CD4-positive, alpha-beta T cell treated with Interleukin-2 at 100 ng/mL for 4 hours (primary cell): ENCODE measurements at regions not wholly inside any gene's neighbourhood (a gene's known extent, or its start where the extent isn't known, plus 50 kb on each side); places are given as distances from the start of the nearest gene placed in this dataset.
A peak's percentile ranks its signal among the peaks of the same experiment; 100 is the strongest.

Experiments
- DNase-seq: peaks from one replicate; pipeline ENCODE4 v3.0.0-alpha.2; 2020; ENCODE audit warnings: low spot score

GRCh38 chr4:116438417-116438816 lies 647.0 kb downstream of the TRAM1L1 start:
- DNase-seq = no peak

GRCh38 chr4:116427666-116428065 lies 657.7 kb downstream of the TRAM1L1 start:
- DNase-seq = no peak

DNA sequence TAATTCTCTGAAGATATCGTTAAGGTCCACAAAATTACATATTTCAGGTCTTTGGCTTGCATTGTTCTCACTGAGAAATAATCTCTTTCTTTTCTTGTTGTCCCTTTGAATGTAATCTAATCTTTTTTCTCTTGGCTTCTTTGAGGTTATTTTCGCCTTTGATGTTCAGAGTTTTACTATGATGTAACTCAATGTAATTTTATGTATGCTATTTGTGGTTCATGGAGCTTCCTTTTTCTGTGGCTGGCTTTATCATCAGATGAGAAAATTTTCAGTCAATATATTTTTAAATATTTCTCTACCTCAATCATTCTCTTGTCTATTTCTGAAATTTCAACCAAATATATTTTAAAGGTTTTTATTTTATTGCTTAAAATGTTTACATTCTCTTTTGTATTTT lies 672.2 kb downstream of the TRAM1L1 start:
- DNase-seq = no peak

DNA sequence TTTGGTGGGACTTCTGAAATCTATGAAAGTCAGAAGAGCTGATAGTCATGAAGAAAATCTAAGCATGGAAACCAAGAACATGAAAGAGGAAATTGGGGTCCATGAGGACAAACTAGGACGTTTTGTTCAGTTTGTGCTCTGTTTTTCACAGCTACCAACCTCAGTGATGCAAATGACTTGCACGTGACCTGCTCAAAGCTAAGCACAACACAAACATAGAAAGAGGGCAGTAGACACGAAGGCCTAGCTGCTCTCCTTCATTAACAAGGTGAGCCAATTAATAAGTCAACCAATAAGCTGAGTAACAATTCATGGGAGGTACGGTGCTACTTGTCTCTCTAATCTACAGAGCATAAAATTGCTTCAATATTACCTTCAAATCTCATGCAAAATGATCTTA lies 684.1 kb downstream of the TRAM1L1 start:
- DNase-seq = no peak

- no peak for DNase-seq
Measured at GRCh38 chr4:116400480-116400879, 684.9 kb downstream of the TRAM1L1 start.

DNA sequence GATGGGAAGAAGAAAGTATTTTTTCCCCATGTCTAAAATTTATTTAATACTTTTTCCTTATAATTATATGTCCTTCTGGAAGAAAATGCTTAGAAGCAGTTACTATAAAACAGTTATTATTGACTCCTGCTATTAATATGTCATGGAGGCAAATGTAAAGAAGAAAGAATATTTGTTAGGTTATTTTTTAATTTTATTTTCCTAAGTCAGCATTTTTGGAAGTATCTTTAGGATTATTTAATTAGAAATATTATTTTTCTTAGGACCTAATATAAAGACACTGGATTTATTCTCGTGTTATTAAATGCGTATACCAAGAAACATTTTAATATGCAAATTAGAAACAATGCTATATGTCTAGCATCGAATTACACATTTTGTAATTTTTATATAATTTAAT lies 687.7 kb downstream of the TRAM1L1 start:
- no peak for DNase-seq

DNA sequence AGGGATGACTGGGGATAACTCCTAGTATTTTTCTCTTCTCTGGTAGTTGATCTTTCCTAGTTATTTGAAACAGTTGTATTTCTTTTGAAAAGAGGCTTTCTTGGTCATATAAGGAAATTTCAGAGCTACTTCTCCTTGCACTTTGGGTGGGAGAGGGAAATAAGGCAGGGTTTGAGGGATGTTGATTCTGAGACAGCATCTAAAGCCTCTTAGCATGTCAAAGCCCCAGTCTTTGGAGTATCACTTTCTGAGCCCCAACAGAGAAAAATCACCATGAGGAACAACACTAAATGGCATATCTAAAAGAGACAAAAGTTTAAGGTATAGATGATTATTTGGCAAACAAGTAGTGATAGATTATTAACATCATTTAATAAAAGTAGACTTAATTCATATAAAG lies 688.1 kb downstream of the TRAM1L1 start:
- DNase-seq = no peak

DNA sequence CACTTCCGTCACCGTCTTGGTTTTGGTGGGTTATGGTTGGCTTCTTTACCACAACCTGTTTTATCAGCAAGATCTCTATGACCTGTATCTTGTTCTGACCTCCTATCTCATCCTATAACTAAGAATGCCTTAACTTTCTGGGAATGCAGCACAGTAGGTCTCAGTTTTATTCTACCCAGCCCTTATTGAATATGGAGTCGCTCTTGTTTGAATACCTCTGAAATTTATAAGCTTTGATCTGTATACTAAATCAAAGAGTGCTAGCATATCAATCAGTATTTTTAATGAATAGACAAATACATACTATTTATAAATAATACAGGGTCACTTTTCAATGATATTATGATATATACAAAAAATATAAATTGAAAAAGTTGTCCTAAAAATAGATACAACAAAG lies 690.0 kb downstream of the TRAM1L1 start:
- DNase-seq = no peak

GRCh38 chr4:116391020-116391419 lies 694.4 kb downstream of the TRAM1L1 start:
- no peak for DNase-seq

DNA sequence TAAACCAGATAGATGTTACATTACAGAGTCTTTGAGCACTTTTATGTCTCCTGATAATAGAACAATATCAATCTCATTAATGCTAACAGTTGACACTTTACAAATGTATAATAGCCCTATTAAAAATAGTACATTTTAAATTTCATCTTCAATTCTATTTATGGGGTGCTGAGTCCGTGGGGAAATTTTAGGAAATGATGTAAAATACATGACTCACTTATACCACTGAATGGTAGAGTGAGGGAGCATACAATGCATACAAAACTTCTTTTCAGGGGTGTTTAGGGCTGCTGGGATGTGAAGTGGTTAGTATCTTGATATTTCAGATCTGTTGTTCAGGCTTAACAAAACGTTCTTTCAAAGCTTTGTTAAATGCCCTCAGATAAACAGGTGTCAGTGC lies 696.2 kb downstream of the TRAM1L1 start:
- DNase-seq = no peak

GRCh38 chr4:116387937-116388474 lies 697.4 kb downstream of the TRAM1L1 start:
- no peak for DNase-seq

GRCh38 chr4:116386856-116387255 lies 698.5 kb downstream of the TRAM1L1 start:
- DNase-seq = no peak

GRCh38 chr4:116385583-116385982 lies 699.8 kb downstream of the TRAM1L1 start:
- no peak for DNase-seq

GRCh38 chr4:116374815-116375214 lies 710.6 kb downstream of the TRAM1L1 start:
- DNase-seq = no peak

DNA sequence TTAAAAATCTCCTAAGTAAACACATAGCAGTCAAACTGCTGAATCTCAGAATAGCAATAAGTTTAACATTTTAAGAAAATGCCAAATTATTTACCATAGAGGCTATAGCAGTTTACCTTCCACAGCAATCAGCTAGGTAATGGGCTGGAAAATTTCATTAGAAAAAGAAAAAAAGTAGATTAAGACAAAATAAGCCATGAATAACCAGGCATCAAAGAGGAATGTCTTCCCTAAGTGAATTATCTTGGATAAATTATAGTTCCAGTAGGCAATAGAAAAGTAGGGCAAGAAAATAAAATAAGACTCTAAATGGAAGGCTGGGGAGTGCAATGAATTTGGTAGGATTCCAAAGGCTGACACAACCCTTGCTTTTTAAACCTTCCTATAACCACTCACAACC lies 722.8 kb downstream of the TRAM1L1 start:
- no peak for DNase-seq

GRCh38 chr4:116361790-116362189 lies 723.6 kb downstream of the TRAM1L1 start:
- no peak for DNase-seq

DNA sequence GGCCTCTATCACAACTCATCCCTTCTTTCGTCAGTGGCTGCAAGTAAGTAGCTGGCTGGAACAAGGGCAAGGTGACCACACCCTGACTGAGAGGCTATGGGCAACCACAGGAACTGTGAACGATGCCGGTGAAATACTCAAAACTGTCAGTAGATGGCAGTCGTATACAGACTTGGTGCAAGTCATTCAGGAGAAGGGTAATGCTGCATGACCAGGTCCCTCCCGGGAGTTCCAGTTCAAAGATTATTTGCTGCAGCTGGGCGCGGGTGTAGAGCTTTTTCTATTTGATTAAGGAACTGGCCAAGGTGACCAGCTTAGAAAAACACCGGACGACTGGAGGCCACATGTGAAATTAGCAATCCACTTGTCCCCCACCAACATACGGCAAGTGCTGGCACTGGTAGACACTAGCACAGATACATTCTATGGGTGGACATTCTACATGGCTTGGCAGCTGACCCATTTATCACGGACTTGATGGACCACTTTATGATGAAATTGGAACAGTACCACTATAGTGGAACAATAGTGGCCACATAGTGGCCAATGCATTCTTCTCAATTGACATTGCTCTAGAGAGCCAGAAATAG lies 726.6 kb downstream of the TRAM1L1 start:
- DNase-seq = peak; percentile 14

- peak; percentile 3 for DNase-seq
Measured at GRCh38 chr4:116357758-116358157, 727.6 kb downstream of the TRAM1L1 start.

DNA sequence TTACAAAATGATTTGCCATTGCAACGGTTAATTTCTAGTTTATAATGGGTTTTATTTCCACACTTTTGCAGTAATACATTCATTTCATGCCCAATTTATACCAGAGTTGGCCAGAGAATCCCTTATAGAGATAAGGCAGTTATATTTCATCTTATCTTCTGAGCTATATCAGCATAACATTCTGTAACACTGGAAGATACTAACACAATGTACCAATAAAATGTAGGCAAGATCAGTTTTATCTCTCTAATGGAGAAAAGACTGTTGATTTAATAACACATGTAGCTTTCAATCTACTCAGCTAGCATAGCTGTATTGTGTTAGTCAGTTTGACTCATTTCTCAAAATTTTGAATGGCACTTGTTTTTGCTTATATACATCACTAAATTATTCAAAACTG lies 738.6 kb downstream of the TRAM1L1 start:
- no peak for DNase-seq

- no peak for DNase-seq
Measured at GRCh38 chr4:116343809-116344208, 741.6 kb downstream of the TRAM1L1 start.

- DNase-seq = no peak
Measured at GRCh38 chr4:116342143-116342542, 743.2 kb downstream of the TRAM1L1 start.

DNA sequence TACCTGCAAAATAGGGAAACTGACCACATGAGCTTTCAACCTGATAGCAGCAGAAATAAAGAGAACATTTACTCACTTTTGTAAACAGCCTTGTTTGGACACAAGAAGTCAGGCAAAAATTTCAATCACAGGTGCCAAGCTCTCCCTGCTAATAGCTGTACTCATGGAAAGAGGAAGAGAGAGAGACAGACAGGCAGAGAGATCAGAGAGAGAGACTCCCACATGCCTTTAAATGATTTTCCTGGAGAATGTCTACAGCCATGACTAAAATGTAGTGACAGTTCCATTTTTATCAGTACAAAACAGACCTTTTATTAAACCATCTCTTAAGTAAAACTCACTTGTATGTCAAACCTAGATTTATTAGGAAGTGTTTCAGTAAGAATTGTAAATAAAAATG lies 752.9 kb downstream of the TRAM1L1 start:
- DNase-seq = no peak

GRCh38 chr4:116328261-116328860 lies 757.0 kb downstream of the TRAM1L1 start:
- no peak for DNase-seq

DNA sequence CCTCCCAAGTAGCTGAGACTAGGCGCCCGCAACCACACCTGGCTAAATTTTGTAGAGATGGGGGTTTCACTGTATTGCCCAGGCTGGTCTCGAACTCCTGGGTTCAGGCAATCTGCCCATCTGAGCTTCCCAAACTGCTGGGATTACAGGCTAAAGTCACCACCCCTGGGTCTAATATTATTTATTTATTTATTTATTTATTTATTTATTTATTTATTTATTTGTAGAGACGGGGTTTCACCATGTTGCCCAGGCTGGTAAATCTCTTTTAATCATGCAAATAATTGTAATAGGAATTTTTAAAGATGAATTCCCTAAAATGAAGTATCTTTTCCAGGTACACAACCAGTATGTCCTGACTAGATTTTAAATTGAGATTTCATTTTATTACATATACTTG lies 761.8 kb downstream of the TRAM1L1 start:
- DNase-seq = no peak
